Endodermal cell (in vitro differentiated cells): ENCODE measurements at regions not wholly inside any gene's neighbourhood (a gene's known extent, or its start where the extent isn't known, plus 50 kb on each side); places are given as distances from the start of the nearest gene placed in this dataset.

Source experiments
- DNase-seq: peaks from one replicate; pipeline ENCODE4 v3.0.0-alpha.2; 2017
- H3K27ac ChIP-seq: 2 replicates; pipeline ENCODE4 v1.5.1; 2013; ENCODE audit warnings: mild to moderate bottlenecking, low read depth, low read length, moderate library complexity
- H3K27me3 ChIP-seq: 2 replicates; pipeline ENCODE4 v1.6.1; 2013; ENCODE audit warnings: mild to moderate bottlenecking, low read length, moderate library complexity; ENCODE audit not compliant: insufficient read depth, control insufficient read depth, poor library complexity, severe bottlenecking
- H3K36me3 ChIP-seq: 2 replicates; pipeline ENCODE4 v1.7.0; 2013; ENCODE audit warnings: mild to moderate bottlenecking, low read length, moderate library complexity; ENCODE audit not compliant: control insufficient read depth, insufficient read depth
- H3K4me1 ChIP-seq: one replicate; pipeline ENCODE4 v1.7.0; 2013; ENCODE audit warnings: low read length; ENCODE audit not compliant: control insufficient read depth, insufficient read depth
- H3K4me3 ChIP-seq: 2 replicates; pipeline ENCODE4 v1.5.1; 2013; ENCODE audit warnings: mild to moderate bottlenecking, low read length, moderate library complexity
- H3K9ac ChIP-seq: 2 replicates; pipeline ENCODE4 v1.6.1; 2013; ENCODE audit warnings: mild to moderate bottlenecking, low read length, moderate library complexity; ENCODE audit not compliant: poor library complexity, severe bottlenecking; ENCODE audit errors: extremely low read depth
- H3K9me3 ChIP-seq: 2 replicates; pipeline ENCODE4 v1.6.1; 2013; ENCODE audit warnings: mild to moderate bottlenecking, low read length, moderate library complexity; ENCODE audit not compliant: control insufficient read depth
- H3K27ac Mint-ChIP-seq: 2 replicates; pipeline ENCODE4 v1.8.0; 2020; ENCODE audit warnings: mixed read lengths
- H3K27me3 Mint-ChIP-seq: 2 replicates; pipeline ENCODE4 v1.8.0; 2021; ENCODE audit warnings: mild to moderate bottlenecking, mixed read lengths; ENCODE audit not compliant: insufficient read depth
- H3K36me3 Mint-ChIP-seq: 2 replicates; pipeline ENCODE4 v1.8.0; 2020; ENCODE audit warnings: low read depth, mixed read lengths
- H3K4me1 Mint-ChIP-seq: 2 replicates; pipeline ENCODE4 v1.8.0; 2020; ENCODE audit warnings: mixed read lengths
- H3K4me3 Mint-ChIP-seq: 2 replicates; pipeline ENCODE4 v1.8.0; 2020; ENCODE audit warnings: mild to moderate bottlenecking, moderate library complexity, mixed read lengths
- H3K9me3 Mint-ChIP-seq: 2 replicates; pipeline ENCODE4 v1.8.0; 2020; ENCODE audit warnings: mild to moderate bottlenecking, mixed read lengths
- WGBS, 2 experiments: methylation state at CpG; one replicate each; pipeline versions ENCODE4 v1.1.5 to v1.1.7; 2013; ENCODE audit warnings: missing lambda C conversion rate in 2 of 2, mixed read lengths in 1 of 2; ENCODE audit not compliant: insufficient coverage in 1 of 2, insufficient read length in 1 of 2; 5-methylcytosine and 5-hydroxymethylcytosine counted together
- TF ChIP-seq, protein P1 (sequence below): fragments of 200-600 bp; sonication (generic); conservative IDR thresholded peaks from 2 replicates; pipeline ENCODE4 v1.5.0; 2021; ENCODE audit warnings: antibody characterized with exemption, mild to moderate bottlenecking

DNA sequence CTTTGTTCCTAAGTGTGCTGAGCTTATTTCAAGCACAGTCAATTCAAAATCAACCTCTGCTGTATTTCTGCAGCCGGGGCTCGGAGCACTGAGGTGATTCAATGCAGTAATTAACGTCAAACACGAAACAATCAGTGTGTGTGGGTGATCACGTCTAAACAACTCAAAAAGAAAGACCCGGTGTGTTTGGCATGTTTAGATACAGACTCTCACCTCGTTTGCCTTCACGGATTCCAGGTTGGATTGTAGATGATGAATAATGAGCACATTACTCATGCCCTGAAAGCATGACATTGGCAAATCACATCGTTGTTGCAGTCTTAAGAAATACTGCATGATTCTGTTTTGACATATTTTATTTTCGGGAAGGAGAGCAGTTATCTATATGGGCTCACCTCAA, 231.0 kb downstream of the QKI start:
- DNase-seq = no peak

DNA sequence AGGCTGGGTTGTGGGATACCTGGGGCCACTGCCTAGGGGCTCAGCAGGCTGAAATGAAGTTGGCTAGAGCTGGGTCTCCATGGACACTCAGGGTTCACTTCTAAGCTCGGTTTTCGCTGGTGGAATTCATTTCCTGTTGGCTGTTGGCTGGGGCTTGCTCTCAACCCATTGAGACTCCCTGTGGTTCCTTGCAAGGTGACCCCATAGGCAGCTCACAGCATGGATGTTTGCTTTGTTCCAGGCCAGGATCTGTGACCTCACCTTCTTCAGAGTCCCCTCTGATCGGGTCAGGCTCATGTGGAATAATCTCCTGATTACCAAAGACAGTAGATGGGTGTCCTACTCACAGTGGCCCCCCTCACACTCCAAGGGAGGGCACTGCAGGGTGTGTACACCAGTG, 229.3 kb downstream of the QKI start:
- H3K27ac Mint-ChIP-seq = no peak overlapping the region
- H3K9me3 ChIP-seq = no peaks in the 10 kb centered on the region
- peak; percentile 66 for DNase-seq

More for the DNA sequence above, 231.0 kb downstream of the QKI start:
- Histone ChIP-seq H3K9ac (no peak overlapping the region), H3K27ac (no peak overlapping the region), H3K27me3 (no peaks in the 10 kb centered on the region), H3K4me1 (no peaks in the 10 kb centered on the region), H3K9me3 (no peaks in the 10 kb centered on the region), H3K36me3 (no peaks in the 10 kb centered on the region), H3K4me3 (no peak overlapping the region)
- no peaks in the 10 kb centered on the region for H3K36me3 Mint-ChIP-seq
- TF ChIP-seq, protein P1, sequence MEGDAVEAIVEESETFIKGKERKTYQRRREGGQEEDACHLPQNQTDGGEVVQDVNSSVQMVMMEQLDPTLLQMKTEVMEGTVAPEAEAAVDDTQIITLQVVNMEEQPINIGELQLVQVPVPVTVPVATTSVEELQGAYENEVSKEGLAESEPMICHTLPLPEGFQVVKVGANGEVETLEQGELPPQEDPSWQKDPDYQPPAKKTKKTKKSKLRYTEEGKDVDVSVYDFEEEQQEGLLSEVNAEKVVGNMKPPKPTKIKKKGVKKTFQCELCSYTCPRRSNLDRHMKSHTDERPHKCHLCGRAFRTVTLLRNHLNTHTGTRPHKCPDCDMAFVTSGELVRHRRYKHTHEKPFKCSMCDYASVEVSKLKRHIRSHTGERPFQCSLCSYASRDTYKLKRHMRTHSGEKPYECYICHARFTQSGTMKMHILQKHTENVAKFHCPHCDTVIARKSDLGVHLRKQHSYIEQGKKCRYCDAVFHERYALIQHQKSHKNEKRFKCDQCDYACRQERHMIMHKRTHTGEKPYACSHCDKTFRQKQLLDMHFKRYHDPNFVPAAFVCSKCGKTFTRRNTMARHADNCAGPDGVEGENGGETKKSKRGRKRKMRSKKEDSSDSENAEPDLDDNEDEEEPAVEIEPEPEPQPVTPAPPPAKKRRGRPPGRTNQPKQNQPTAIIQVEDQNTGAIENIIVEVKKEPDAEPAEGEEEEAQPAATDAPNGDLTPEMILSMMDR = no peak
- H3K4me1 Mint-ChIP-seq = peaks cover 6% of the 10 kb centered on the region
- WGBS, 2 experiments = 92 to 94% methylated on average over 6 to 10 of the region's 10 CpGs
- H3K9me3 Mint-ChIP-seq = peaks cover 6% of the 10 kb centered on the region
- peaks cover 6% of the 10 kb centered on the region for H3K27me3 Mint-ChIP-seq
- no peak overlapping the region for H3K4me3 Mint-ChIP-seq
- H3K27ac Mint-ChIP-seq = no peak overlapping the region

DNA sequence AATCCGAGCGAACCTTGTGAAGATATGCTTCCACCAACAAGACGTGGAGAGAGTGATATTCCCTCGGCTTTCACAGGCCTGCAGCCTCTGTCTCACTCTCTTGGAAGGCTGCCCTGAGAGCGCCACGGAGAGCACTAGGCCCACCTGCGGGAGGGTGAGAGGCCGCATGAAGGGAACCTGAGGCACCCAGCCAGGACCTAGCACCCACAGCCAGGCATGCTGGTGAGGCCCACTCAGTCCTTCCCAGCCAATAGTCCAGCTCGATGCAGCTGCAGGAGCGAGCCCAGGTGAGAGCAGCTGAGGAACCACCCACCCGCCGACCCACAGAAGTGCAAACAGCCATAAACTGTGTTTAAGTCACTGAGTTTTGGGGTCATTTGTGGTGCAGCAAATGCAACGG, 227.2 kb downstream of the QKI start:
- WGBS, 2 experiments = 89 to 97% methylated on average over 11 to 13 of the region's 13 CpGs
- Histone ChIP-seq H3K9me3 (no peaks in the 10 kb centered on the region), H3K4me1 (no peaks in the 10 kb centered on the region), H3K9ac (no peak overlapping the region), H3K4me3 (no peak overlapping the region), H3K27me3 (no peaks in the 10 kb centered on the region), H3K27ac (no peak overlapping the region), H3K36me3 (no peaks in the 10 kb centered on the region)
- no peak for DNase-seq
- Mint-ChIP-seq H3K9me3 (peaks cover 6% of the 10 kb centered on the region), H3K27ac (no peak overlapping the region), H3K4me3 (no peak overlapping the region), H3K27me3 (peaks cover 4% of the 10 kb centered on the region), H3K36me3 (no peaks in the 10 kb centered on the region), H3K4me1 (peaks cover 6% of the 10 kb centered on the region)
- TF ChIP-seq, protein P1 = no peak

More for the DNA sequence above, 229.3 kb downstream of the QKI start:
- H3K36me3 ChIP-seq = no peaks in the 10 kb centered on the region
- 71 to 75% methylated on average over 2 to 3 of the region's 3 CpGs for WGBS, 2 experiments
- Mint-ChIP-seq H3K9me3 (peaks cover 6% of the 10 kb centered on the region), H3K36me3 (no peaks in the 10 kb centered on the region), H3K4me1 (peaks cover 6% of the 10 kb centered on the region), H3K27me3 (peaks cover 6% of the 10 kb centered on the region), H3K4me3 (no peak overlapping the region)
- H3K4me1 ChIP-seq = no peaks in the 10 kb centered on the region
- H3K27ac ChIP-seq = no peak overlapping the region
- H3K9ac ChIP-seq = no peak overlapping the region
- H3K4me3 ChIP-seq = no peak overlapping the region
- TF ChIP-seq, protein P1 = no peak
- no peaks in the 10 kb centered on the region for H3K27me3 ChIP-seq
